B cell (primary cell): ENCODE measurements at regions not wholly inside any gene's neighbourhood (a gene's known extent, or its start where the extent isn't known, plus 50 kb on each side); places are given as distances from the start of the nearest gene placed in this dataset.

Experiments
- ATAC-seq: fragments of 200-7000 bp; cut with Tn5 transposase; one replicate; pipeline ENCODE4 v1.10.0; 2021; ENCODE audit warnings: low read depth, mild to moderate bottlenecking, moderate number of reproducible peaks, moderate library complexity
- CTCF ChIA-PET: fragments of 350-600 bp; sonication (Branson Sonifier 250); formaldehyde crosslinking; loops from one replicate; lab custom pipeline; 2021; ENCODE audit warnings: antibody characterized with exemption, inconsistent platforms; lab: Charles Lee
- POLR2A ChIA-PET: fragments of 350-600 bp; sonication (Branson Sonifier 250); formaldehyde crosslinking; loops from one replicate; lab custom pipeline; 2021; ENCODE audit warnings: antibody characterized with exemption; lab: Charles Lee
- DNase-seq: peaks from one replicate; pipeline ENCODE4 v3.0.0; 2013
- H2AFZ ChIP-seq: 2 replicates; pipeline ENCODE4 v1.6.1; 2012; ENCODE audit warnings: mild to moderate bottlenecking, low read depth, low read length; ENCODE audit not compliant: insufficient read depth, poor library complexity, severe bottlenecking
- H3K27ac ChIP-seq, 2 donors: 1 replicate in 1 of 2; 2 replicates in 1 of 2; pipeline ENCODE4 v1.5.1; 2012 to 2013; ENCODE audit warnings: low read length in 2 of 2, mild to moderate bottlenecking in 2 of 2, moderate library complexity in 1 of 2
- H3K27me3 ChIP-seq, 4 experiments: fragments of 200-600 bp in 1 of 4; sonication (generic) in 1 of 4; replicated peaks in 1 of 4; 1 replicate in 2 of 4; 2 replicates in 2 of 4; pipeline versions ENCODE4 v1.6.1 to v1.7.0; 2013 to 2016; ENCODE audit warnings: low read length in 3 of 4, mild to moderate bottlenecking in 2 of 4, mixed read lengths in 1 of 4, moderate library complexity in 1 of 4; ENCODE audit not compliant: insufficient read depth in 4 of 4, control insufficient read depth in 3 of 4; ENCODE audit errors: control extremely low read depth in 1 of 4
- H3K36me3 ChIP-seq, 2 experiments: replicated peaks in 1 of 2; 1 replicate in 1 of 2; 2 replicates in 1 of 2; pipeline versions ENCODE4 v1.6.1 to v1.7.1; 2013; ENCODE audit warnings: low read length in 1 of 2; ENCODE audit not compliant: insufficient read depth in 2 of 2, control insufficient read depth in 1 of 2; ENCODE audit errors: control extremely low read depth in 1 of 2, extremely low read depth in 1 of 2
- H3K4me1 ChIP-seq, 2 donors: fragments of 200-600 bp in 1 of 2; sonication (generic) in 1 of 2; 1 replicate in 1 of 2; 2 replicates in 1 of 2; pipeline versions ENCODE4 v1.5.1 to v1.6.1; 2013 to 2017; ENCODE audit warnings: low read length in 2 of 2; ENCODE audit not compliant: control insufficient read depth in 2 of 2, insufficient read depth in 2 of 2
- H3K4me2 ChIP-seq: replicated peaks from 2 replicates; pipeline ENCODE3; 2012; ENCODE audit warnings: mild to moderate bottlenecking, low read depth, low read length; ENCODE audit not compliant: poor library complexity, severe bottlenecking
- H3K4me3 ChIP-seq, 5 experiments: fragments of 200-600 bp in 1 of 5; sonication (generic) in 1 of 5; 1 replicate in 3 of 5; 2 replicates in 2 of 5; pipeline versions ENCODE4 v1.5.1 to v1.7.0; 2011 to 2016; ENCODE audit warnings: low read length in 4 of 5, mild to moderate bottlenecking in 4 of 5, low read depth in 2 of 5, control low read depth in 1 of 5, moderate library complexity in 1 of 5; ENCODE audit not compliant: insufficient read depth in 1 of 5; ENCODE audit errors: control extremely low read depth in 1 of 5, extremely low read depth in 1 of 5
- H3K79me2 ChIP-seq: fragments of 200-600 bp; sonication (generic); one replicate; pipeline ENCODE4 v1.6.0; 2016; ENCODE audit warnings: low read length; ENCODE audit not compliant: control insufficient read depth, insufficient read depth
- H3K9ac ChIP-seq: fragments of 200-600 bp; sonication (generic); 2 replicates; pipeline ENCODE4 v1.6.1; 2017; ENCODE audit warnings: mild to moderate bottlenecking, low read length, moderate library complexity
- H3K9me3 ChIP-seq, 3 donors: one replicate each; pipeline versions ENCODE4 v1.6.1 to v1.7.1; 2013; ENCODE audit warnings: low read length in 2 of 3; ENCODE audit not compliant: control insufficient read depth in 2 of 3, insufficient read depth in 1 of 3; ENCODE audit errors: control extremely low read depth in 1 of 3
- H4K20me1 ChIP-seq: 2 replicates; pipeline ENCODE4 v1.6.0; 2012; ENCODE audit warnings: mild to moderate bottlenecking, low read length; ENCODE audit not compliant: insufficient read depth, control insufficient read depth, poor library complexity, severe bottlenecking
- H3K27ac Mint-ChIP-seq: one replicate; pipeline ENCODE4 v1.8.0; 2021; ENCODE audit warnings: mixed read lengths
- H3K27me3 Mint-ChIP-seq: one replicate; pipeline ENCODE4 v1.8.0; 2021; ENCODE audit warnings: mixed read lengths
- H3K4me1 Mint-ChIP-seq: one replicate; pipeline ENCODE4 v1.8.0; 2021; ENCODE audit warnings: mixed read lengths
- H3K4me3 Mint-ChIP-seq: one replicate; pipeline ENCODE4 v1.8.0; 2021; ENCODE audit warnings: mixed read lengths
- H3K9me3 Mint-ChIP-seq: one replicate; pipeline ENCODE4 v1.8.0; 2022; ENCODE audit warnings: mixed read lengths; ENCODE audit not compliant: insufficient read depth
- CTCF ChIP-seq: fragments of 200-600 bp; IDR thresholded peaks from one replicate; pipeline ENCODE4 v1.8.0; 2022; ENCODE audit warnings: antibody characterized with exemption, mild to moderate bottlenecking
- EZH2 ChIP-seq: IDR thresholded peaks from 2 replicates; pipeline ENCODE4 v1.6.1; 2012; ENCODE audit warnings: borderline replicate concordance, low read depth, mild to moderate bottlenecking, moderate library complexity, low read length; ENCODE audit not compliant: insufficient read depth, poor library complexity, severe bottlenecking
- WGBS: methylation state at CpG from one replicate; pipeline ENCODE4 v1.1.5; 2013; ENCODE audit warnings: missing lambda C conversion rate; ENCODE audit not compliant: insufficient coverage; 5-methylcytosine and 5-hydroxymethylcytosine counted together
- intact Hi-C: fragments of 100-400 bp; cut with micrococcal nuclease; formaldehyde crosslinking; loops from one replicate; pipeline ENCODE4 v1.10.0; 2022

- no peaks in the 10 kb centered on the region for H3K27me3 ChIP-seq
- Mint-ChIP-seq H3K27ac (no peak overlapping the region), H3K4me3 (no peak overlapping the region), H3K4me1 (peaks cover 35% of the 10 kb centered on the region), H3K9me3 (peaks cover 2% of the 10 kb centered on the region), H3K27me3 (no peaks in the 10 kb centered on the region)
- H2AFZ ChIP-seq: no peak overlapping the region
- DNase-seq (no peak), ATAC-seq (no peak)
- WGBS: 95% methylated on average over 6 of the region's 6 CpGs
- H4K20me1 ChIP-seq: no peaks in the 10 kb centered on the region
- peaks cover 0 to 16% (median 8%) of the 10 kb centered on the region in 3 donors for H3K9me3 ChIP-seq
- ChIA-PET POLR2A (no interaction called here), CTCF (no interaction called here)
- intact Hi-C loops: no loop called here
- TF ChIP-seq CTCF: no peak
- TF ChIP-seq EZH2: no peak
- no peak overlapping the region for H3K27ac ChIP-seq
- H3K9ac ChIP-seq: no peak overlapping the region
- H3K79me2 ChIP-seq: peaks cover 6% of the 10 kb centered on the region
- H3K4me1 ChIP-seq: peaks cover 24 to 30% of the 10 kb centered on the region in 2 donors
- H3K4me3 ChIP-seq: no peak overlapping the region
- H3K36me3 ChIP-seq: no peaks in the 10 kb centered on the region
- no peak overlapping the region for H3K4me2 ChIP-seq
These were observed 68.6 kb upstream of the PPP3CA start for GRCh38 chr4:101415962-101416361.

- Histone ChIP-seq H3K36me3 (no peaks in the 10 kb centered on the region), H4K20me1 (no peaks in the 10 kb centered on the region), H3K9me3 (peaks cover 0 to 16% (median 8%) of the 10 kb centered on the region in 3 donors), H3K4me1 (peaks cover 16 to 24% of the 10 kb centered on the region in 2 donors), H3K27me3 (no peaks in the 10 kb centered on the region), H3K9ac (no peak overlapping the region), H3K27ac (no peak overlapping the region), H3K4me2 (no peak overlapping the region), H3K4me3 (no peak overlapping the region), H3K79me2 (peaks cover 6% of the 10 kb centered on the region), H2AFZ (no peak overlapping the region)
- POLR2A ChIA-PET: no interaction called here
- H3K4me3 Mint-ChIP-seq: no peak overlapping the region
- TF ChIP-seq EZH2 (no peak), CTCF (no peak)
- intact Hi-C loops: no loop called here
- no CpG with 5 or more reads among the region's 1 CpG for WGBS
- peaks cover 2% of the 10 kb centered on the region for H3K9me3 Mint-ChIP-seq
- CTCF ChIA-PET: no interaction called here
- no peak for ATAC-seq
- no peaks in the 10 kb centered on the region for H3K27me3 Mint-ChIP-seq
- H3K4me1 Mint-ChIP-seq: peaks cover 26% of the 10 kb centered on the region
- DNase-seq: no peak
- H3K27ac Mint-ChIP-seq: no peak overlapping the region
These were observed 67.2 kb upstream of the PPP3CA start for GRCh38 chr4:101414496-101414895.
